GM21515 (cell line): ENCODE measurements at regions not wholly inside any gene's neighbourhood (a gene's known extent, or its start where the extent isn't known, plus 50 kb on each side); places are given as distances from the start of the nearest gene placed in this dataset.

Experiments
- ATAC-seq: cut with Tn5 transposase; IDR thresholded peaks from one replicate; pipeline ENCODE4 v1.9.1; 2021; ENCODE audit not compliant: unreplicated experiment

GRCh38 chr7:36088966-36089365, 64.1 kb upstream of the EEPD1 start:
- ATAC-seq = no peak

- ATAC-seq = no peak
These were observed 61.8 kb upstream of the EEPD1 start for GRCh38 chr7:36090976-36091873.

GRCh38 chr7:36091874-36092176, 61.2 kb upstream of the EEPD1 start:
- ATAC-seq = no peak

- no peak for ATAC-seq
These were observed 60.8 kb upstream of the EEPD1 start for GRCh38 chr7:36092221-36092771.

- ATAC-seq = no peak
These were observed 56.5 kb upstream of the EEPD1 start for GRCh38 chr7:36096460-36097095.

GRCh38 chr7:36098096-36098495, 55.0 kb upstream of the EEPD1 start:
- no peak for ATAC-seq

- no peak for ATAC-seq
These were observed 52.8 kb upstream of the EEPD1 start for GRCh38 chr7:36100226-36100625.

- ATAC-seq = no peak
These were observed 52.4 kb upstream of the EEPD1 start for GRCh38 chr7:36100634-36101033.
